Heart left ventricle (tissue), 16 donors: ENCODE measurements at regions not wholly inside any gene's neighbourhood (a gene's known extent, or its start where the extent isn't known, plus 50 kb on each side); places are given as distances from the start of the nearest gene placed in this dataset.

Experiments
- ATAC-seq, 4 donors: fragments of 200-7000 bp; cut with Tn5 transposase; one replicate each; pipeline ENCODE4 v1.9.1; 2020 to 2022; ENCODE audit warnings: moderate library complexity in 4 of 4, mild to moderate bottlenecking in 3 of 4, moderate number of reproducible peaks in 1 of 4
- DNase-seq, 5 donors: peaks; one replicate each; pipeline ENCODE4 v3.0.0-alpha.2; 2020
- H3K27ac ChIP-seq, 12 donors: fragments of 200-600 bp; sonication (generic) in 4 of 12; one replicate each; pipeline versions ENCODE4 v1.5.0 to v1.8.0; 2016 to 2022; ENCODE audit warnings: mild to moderate bottlenecking in 2 of 12
- H3K27me3 ChIP-seq, 9 donors: fragments of 200-600 bp; sonication (generic) in 2 of 9; one replicate each; pipeline versions ENCODE4 v1.5.1 to v1.8.0; 2016 to 2022; ENCODE audit warnings: mild to moderate bottlenecking in 3 of 9
- H3K36me3 ChIP-seq, 9 donors: fragments of 200-600 bp; sonication (generic) in 2 of 9; one replicate each; pipeline versions ENCODE4 v1.5.0 to v1.8.0; 2018 to 2022; ENCODE audit warnings: mild to moderate bottlenecking in 2 of 9
- H3K4me1 ChIP-seq, 12 donors: fragments of 200-600 bp; sonication (generic) in 4 of 12; one replicate each; pipeline versions ENCODE4 v1.5.0 to v1.8.0; 2016 to 2022; ENCODE audit warnings: mild to moderate bottlenecking in 3 of 12
- H3K4me3 ChIP-seq, 12 donors: fragments of 200-600 bp; sonication (generic) in 4 of 12; one replicate each; pipeline versions ENCODE4 v1.5.0 to v1.8.0; 2017 to 2022; ENCODE audit warnings: mild to moderate bottlenecking in 9 of 12, moderate library complexity in 4 of 12
- H3K9me3 ChIP-seq, 12 donors: fragments of 200-600 bp; sonication (generic) in 4 of 12; one replicate each; pipeline versions ENCODE4 v1.5.0 to v1.8.0; 2016 to 2022; ENCODE audit warnings: mild to moderate bottlenecking in 1 of 12
- CTCF ChIP-seq, 12 donors: fragments of 200-600 bp; sonication (generic) in 4 of 12; IDR thresholded peaks; one replicate each; pipeline versions ENCODE4 v1.5.0 to v1.8.0; 2018 to 2022; ENCODE audit warnings: antibody characterized with exemption in 12 of 12, mild to moderate bottlenecking in 5 of 12
- POLR2A ChIP-seq, 2 donors: fragments of 450-650 bp; IDR thresholded peaks; one replicate each; pipeline ENCODE4 v1.6.1; 2017; ENCODE audit warnings: antibody characterized with exemption in 2 of 2, mild to moderate bottlenecking in 2 of 2, moderate library complexity in 2 of 2
- whole genome bisulfite sequencing, 4 donors: extraction: QIAGEN DNeasy Blood & Tissue Kit in 2 of 4; methylation state at CpG; one replicate each; pipeline versions ENCODE4 v1.1.5 to v1.1.7; 2013 to 2018; 5-methylcytosine and 5-hydroxymethylcytosine counted together
- intact Hi-C, 10 donors: fragments of 100-400 bp; cut with DNase I; formaldehyde crosslinking; loops; one replicate each; pipeline versions ENCODE4 v1.11.1 to v1.14.2; 2022
- donor health status: ischemic (EF 13 %, LVEDD 7.1; RV severe dilation, severe dysfunction).
- donor health status: healthy with polysubstance abuse.
- donor health status: DM: no; HTN: yes; CAD: no.
- donor health status: DM: no; HTN: no; CAD: no.
- donor health status: ischemic (EF 25% LVEDD 6.9; RV normal size, moderate dysfunction).
- donor health status: ischemic (EF 25% LVEDD 5.7; RV mildly dilated, moderate dysfunction).
- donor health status: healthy.
- donor health status: DM: yes; HTN: yes; CAD: no.
- donor health status: ischemic (EF 35%, LVEDD 5.7; RV mildly dilated, moderate dysfunction).
- donor health status: nonischemic (EF 11% LVEDD 7.7; RV severe dilation, severe dysfunction).
- donor health status: DM: yes; HTN: yes; CAD: no.
- donor health status: PGD.
- donor health status: ischemic (EF 29% LVEDD 5.4; RV normal size, mild dysfunction).
- donor health status: nonischemic (EF 23%, LVEDD 6.1; RV moderate dilation, normal function).

GRCh38 chr9:99635032-99635431, 186.7 kb upstream of the NR4A3 start:
- WGBS, 4 donors: 82 to 92% (median 89%) methylated on average over 3 of the region's 3 CpGs
- TF ChIP-seq POLR2A (IDR thresholded peaks at IDR 0.05): no peak
- TF ChIP-seq CTCF (IDR thresholded peaks at IDR 0.05): no peak

GRCh38 chr9:99637641-99638040, 184.0 kb upstream of the NR4A3 start:
- intact Hi-C loops: no loop called here

More at GRCh38 chr9:99635032-99635431, 186.7 kb upstream of the NR4A3 start:
- Histone ChIP-seq H3K27ac (no peak overlapping the region), H3K9me3 (no peaks in the 10 kb centered on the region), H3K27me3 (no peaks in the 10 kb centered on the region), H3K36me3 (no peaks in the 10 kb centered on the region), H3K4me3 (no peak overlapping the region), H3K4me1 (no peaks in the 10 kb centered on the region)
- intact Hi-C loops: no loop called here
- DNase-seq (no peak), ATAC-seq (no peak)

GRCh38 chr9:99638971-99639370, 182.7 kb upstream of the NR4A3 start:
- H3K27me3 ChIP-seq: no peaks in the 10 kb centered on the region
- 95 to 97% (median 96%) methylated on average over 4 of the region's 4 CpGs for WGBS, 4 donors
- ATAC-seq: no peak
- H3K4me3 ChIP-seq: no peak overlapping the region
- H3K36me3 ChIP-seq: no peaks in the 10 kb centered on the region
- intact Hi-C loops: no loop called here
- H3K4me1 ChIP-seq: no peaks in the 10 kb centered on the region
- peaks cover 0 to 9% (median 0%) of the 10 kb centered on the region in 12 donors for H3K9me3 ChIP-seq
- no peak overlapping the region for H3K27ac ChIP-seq
- no peak for DNase-seq
- TF ChIP-seq CTCF (IDR thresholded peaks at IDR 0.05) (no peak), POLR2A (IDR thresholded peaks at IDR 0.05) (no peak)

More at GRCh38 chr9:99637641-99638040, 184.0 kb upstream of the NR4A3 start:
- Histone ChIP-seq H3K4me1 (no peaks in the 10 kb centered on the region), H3K36me3 (no peaks in the 10 kb centered on the region), H3K4me3 (no peak overlapping the region), H3K27ac (no peak overlapping the region), H3K9me3 (peaks cover 0 to 9% (median 0%) of the 10 kb centered on the region in 12 donors), H3K27me3 (no peaks in the 10 kb centered on the region)
- TF ChIP-seq POLR2A (IDR thresholded peaks at IDR 0.05) (no peak), CTCF (IDR thresholded peaks at IDR 0.05) (no peak)
- no peak for ATAC-seq
- 76 to 79% (median 77%) methylated on average over 3 of the region's 3 CpGs for WGBS, 4 donors
- DNase-seq: no peak

GRCh38 chr9:99647604-99648003, 174.1 kb upstream of the NR4A3 start:
- H3K27me3 ChIP-seq: no peaks in the 10 kb centered on the region
- no peak overlapping the region for H3K4me3 ChIP-seq
- no peaks in the 10 kb centered on the region for H3K36me3 ChIP-seq
- TF ChIP-seq POLR2A (IDR thresholded peaks at IDR 0.05) (no peak), CTCF (IDR thresholded peaks at IDR 0.05) (no peak)
- intact Hi-C loops: no loop called here
- H3K4me1 ChIP-seq: no peaks in the 10 kb centered on the region
- H3K9me3 ChIP-seq: peaks cover 0 to 7% (median 0%) of the 10 kb centered on the region in 12 donors
- H3K27ac ChIP-seq: no peak overlapping the region
- DNase-seq (no peak), ATAC-seq (no peak)
